ENCODE measurements at regions not wholly inside any gene's neighbourhood (a gene's known extent, or its start where the extent isn't known, plus 50 kb on each side); places are given as distances from the start of the nearest gene placed in this dataset.

DNA sequence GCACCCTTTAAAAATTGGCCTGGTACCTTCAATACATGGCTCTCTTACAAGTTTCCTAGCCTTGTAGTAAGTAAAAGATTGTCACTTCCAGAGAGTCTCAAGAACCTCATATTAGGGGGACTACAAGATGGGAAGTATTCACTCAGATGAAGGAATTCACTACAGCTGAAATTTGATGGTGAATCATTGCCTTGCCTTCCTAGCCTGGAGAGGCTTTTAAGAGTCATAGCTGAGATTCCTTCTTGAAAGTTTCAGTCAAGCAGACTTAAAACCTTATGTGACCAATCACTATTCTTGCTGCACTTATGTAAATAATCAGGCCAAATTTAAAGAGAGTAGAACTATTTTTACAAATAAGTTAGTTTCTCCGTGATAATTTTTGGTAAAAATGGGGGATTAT is 451.6 kb downstream of the TRHDE start:
- H3K4me1 Mint-ChIP-seq: no peaks in the 10 kb centered on the region

DNA sequence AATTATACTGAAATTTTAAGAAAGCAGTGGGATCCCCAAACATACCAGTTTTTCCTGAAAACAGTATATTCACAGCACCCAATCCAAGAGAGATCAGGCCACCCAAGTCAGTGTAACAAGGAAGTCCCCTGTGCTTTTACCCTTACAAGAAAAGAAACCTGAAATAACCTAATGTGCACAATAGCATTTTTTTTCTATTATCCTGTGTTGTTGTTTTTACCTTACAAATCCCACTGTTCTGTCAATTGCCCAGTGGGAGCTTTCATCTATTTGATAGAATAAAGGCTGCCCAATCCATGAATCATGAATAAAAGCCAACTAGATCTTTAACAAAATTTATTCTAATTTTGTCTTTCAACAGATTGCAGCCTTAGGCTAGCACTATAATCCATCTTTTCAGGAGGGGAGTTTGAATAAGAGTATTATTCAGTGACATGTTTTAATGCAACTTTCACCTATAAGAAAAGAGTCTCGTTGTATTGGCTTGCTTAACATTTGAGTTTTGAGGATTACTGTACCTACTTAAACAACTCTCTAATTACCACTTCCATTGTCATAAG is 457.4 kb downstream of the TRHDE start:
- intact Hi-C loops (cut with micrococcal nuclease): no loop called here

More for the DNA sequence above, 451.6 kb downstream of the TRHDE start:
- Histone ChIP-seq H3K9me3 (ENCODE audit: control insufficient read depth, insufficient read depth, low read length) (peaks cover 2% of the 10 kb centered on the region), H3K4me1 (ENCODE audit: control insufficient read depth, insufficient read depth, low read length) (no peaks in the 10 kb centered on the region), H3K4me3 (ENCODE audit: low read length) (no peak overlapping the region), H3K36me3 (ENCODE audit: control insufficient read depth, insufficient read depth, low read length) (no peaks in the 10 kb centered on the region), H3K27ac (ENCODE audit: low read length) (no peak overlapping the region), H3K27me3 (ENCODE audit: control insufficient read depth, insufficient read depth, low read length) (no peaks in the 10 kb centered on the region)
- TF ChIP-seq, protein P1, sequence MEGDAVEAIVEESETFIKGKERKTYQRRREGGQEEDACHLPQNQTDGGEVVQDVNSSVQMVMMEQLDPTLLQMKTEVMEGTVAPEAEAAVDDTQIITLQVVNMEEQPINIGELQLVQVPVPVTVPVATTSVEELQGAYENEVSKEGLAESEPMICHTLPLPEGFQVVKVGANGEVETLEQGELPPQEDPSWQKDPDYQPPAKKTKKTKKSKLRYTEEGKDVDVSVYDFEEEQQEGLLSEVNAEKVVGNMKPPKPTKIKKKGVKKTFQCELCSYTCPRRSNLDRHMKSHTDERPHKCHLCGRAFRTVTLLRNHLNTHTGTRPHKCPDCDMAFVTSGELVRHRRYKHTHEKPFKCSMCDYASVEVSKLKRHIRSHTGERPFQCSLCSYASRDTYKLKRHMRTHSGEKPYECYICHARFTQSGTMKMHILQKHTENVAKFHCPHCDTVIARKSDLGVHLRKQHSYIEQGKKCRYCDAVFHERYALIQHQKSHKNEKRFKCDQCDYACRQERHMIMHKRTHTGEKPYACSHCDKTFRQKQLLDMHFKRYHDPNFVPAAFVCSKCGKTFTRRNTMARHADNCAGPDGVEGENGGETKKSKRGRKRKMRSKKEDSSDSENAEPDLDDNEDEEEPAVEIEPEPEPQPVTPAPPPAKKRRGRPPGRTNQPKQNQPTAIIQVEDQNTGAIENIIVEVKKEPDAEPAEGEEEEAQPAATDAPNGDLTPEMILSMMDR (IDR thresholded peaks at IDR 0.05): no peak
- no peak overlapping the region for H3K4me3 Mint-ChIP-seq
- ATAC-seq (no peak), DNase-seq (no peak)
- no peaks in the 10 kb centered on the region for H3K27me3 Mint-ChIP-seq (ENCODE audit: low read depth in 2 of 2)
- WGBS (ENCODE audit: insufficient coverage): 80% methylated on average over 1 of the region's 1 CpG
- intact Hi-C loops (cut with micrococcal nuclease): no loop called here
- H3K9me3 Mint-ChIP-seq: peaks cover 2 to 10% of the 10 kb centered on the region in 2 donors
- no peak overlapping the region for H3K27ac Mint-ChIP-seq
- no peaks in the 10 kb centered on the region for H3K36me3 Mint-ChIP-seq

DNA sequence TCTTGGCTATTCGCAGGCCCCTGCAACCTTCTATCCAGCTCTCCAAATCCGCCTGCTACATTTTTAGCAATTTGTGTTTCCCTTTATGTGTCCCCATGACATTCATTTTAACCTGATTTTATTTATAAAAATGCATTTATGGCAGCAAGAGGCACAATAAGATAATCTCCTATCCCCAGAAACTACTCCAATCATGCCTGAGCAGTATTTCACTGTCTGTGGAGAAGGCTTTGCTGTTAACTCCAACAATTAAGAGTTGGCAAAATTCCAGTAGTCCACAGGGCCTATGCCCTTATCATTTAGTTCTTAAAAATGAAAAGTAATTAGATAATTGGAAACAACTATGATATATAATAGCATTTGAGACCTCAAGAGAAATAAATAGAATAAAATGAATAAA is 462.4 kb downstream of the TRHDE start:
- H3K27ac ChIP-seq (ENCODE audit: low read length): no peak overlapping the region
- DNase-seq: no peak
- Mint-ChIP-seq H3K4me1 (no peaks in the 10 kb centered on the region), H3K27ac (no peak overlapping the region), H3K9me3 (peaks cover 10 to 24% of the 10 kb centered on the region in 2 donors), H3K4me3 (no peak overlapping the region), H3K27me3 (ENCODE audit: low read depth in 2 of 2) (no peaks in the 10 kb centered on the region), H3K36me3 (no peaks in the 10 kb centered on the region)
- H3K36me3 ChIP-seq (ENCODE audit: control insufficient read depth, insufficient read depth, low read length): no peaks in the 10 kb centered on the region
- H3K4me1 ChIP-seq (ENCODE audit: control insufficient read depth, insufficient read depth, low read length): no peaks in the 10 kb centered on the region
- intact Hi-C loops (cut with micrococcal nuclease): no loop called here
- H3K4me3 ChIP-seq (ENCODE audit: low read length): no peak overlapping the region
- WGBS (ENCODE audit: insufficient coverage): 86% methylated on average over 2 of the region's 2 CpGs
- H3K27me3 ChIP-seq (ENCODE audit: control insufficient read depth, insufficient read depth, low read length): no peaks in the 10 kb centered on the region
- no peak for ATAC-seq
- no peaks in the 10 kb centered on the region for H3K9me3 ChIP-seq (ENCODE audit: control insufficient read depth, insufficient read depth, low read length)
- TF ChIP-seq, protein P1 (IDR thresholded peaks at IDR 0.05): no peak

More for the DNA sequence above, 457.4 kb downstream of the TRHDE start:
- Histone ChIP-seq H3K4me3 (ENCODE audit: low read length) (no peak overlapping the region), H3K9me3 (ENCODE audit: control insufficient read depth, insufficient read depth, low read length) (peaks cover 2% of the 10 kb centered on the region), H3K36me3 (ENCODE audit: control insufficient read depth, insufficient read depth, low read length) (no peaks in the 10 kb centered on the region), H3K27me3 (ENCODE audit: control insufficient read depth, insufficient read depth, low read length) (no peaks in the 10 kb centered on the region), H3K4me1 (ENCODE audit: control insufficient read depth, insufficient read depth, low read length) (no peaks in the 10 kb centered on the region), H3K27ac (ENCODE audit: low read length) (no peak overlapping the region)
- TF ChIP-seq, protein P1 (IDR thresholded peaks at IDR 0.05): no peak
- H3K9me3 Mint-ChIP-seq: peaks cover 14 to 25% of the 10 kb centered on the region in 2 donors
- ATAC-seq: no peak
- H3K27ac Mint-ChIP-seq: no peak overlapping the region
- no peaks in the 10 kb centered on the region for H3K4me1 Mint-ChIP-seq
- no peaks in the 10 kb centered on the region for H3K27me3 Mint-ChIP-seq (ENCODE audit: low read depth in 2 of 2)
- no peaks in the 10 kb centered on the region for H3K36me3 Mint-ChIP-seq
- H3K4me3 Mint-ChIP-seq: no peak overlapping the region
- DNase-seq: no peak
- WGBS (ENCODE audit: insufficient coverage): no CpG with 5 or more reads among the region's 1 CpG

DNA sequence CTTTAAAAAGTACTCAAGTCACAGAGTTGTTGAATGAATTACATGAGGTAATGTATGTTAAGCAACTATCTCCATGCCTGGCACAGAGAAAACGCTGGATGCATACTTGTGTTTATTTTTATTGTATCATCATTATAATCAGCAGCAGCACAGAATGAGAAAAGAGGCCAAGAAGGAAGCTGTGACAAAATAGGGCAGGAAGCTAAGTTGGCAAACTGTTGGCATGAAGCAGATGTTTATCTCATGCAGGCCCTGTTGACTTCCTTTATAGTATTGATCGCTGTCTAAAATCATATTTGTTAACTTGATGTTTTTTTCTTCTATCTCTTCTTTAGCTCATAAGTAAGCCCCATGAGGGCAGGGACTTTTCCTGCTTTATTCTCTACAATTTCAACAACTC is 466.6 kb downstream of the TRHDE start:
- TF ChIP-seq, protein P1 (IDR thresholded peaks at IDR 0.05): no peak
- Mint-ChIP-seq H3K9me3 (peaks cover 12 to 14% of the 10 kb centered on the region in 2 donors), H3K27me3 (ENCODE audit: low read depth in 2 of 2) (no peaks in the 10 kb centered on the region), H3K4me3 (no peak overlapping the region), H3K4me1 (no peaks in the 10 kb centered on the region), H3K36me3 (peaks cover 25% of the 10 kb centered on the region), H3K27ac (no peak overlapping the region)
- intact Hi-C loops (cut with micrococcal nuclease): no loop called here
- Histone ChIP-seq H3K9me3 (ENCODE audit: control insufficient read depth, insufficient read depth, low read length) (peaks cover 8% of the 10 kb centered on the region), H3K4me1 (ENCODE audit: control insufficient read depth, insufficient read depth, low read length) (no peaks in the 10 kb centered on the region), H3K27me3 (ENCODE audit: control insufficient read depth, insufficient read depth, low read length) (no peaks in the 10 kb centered on the region), H3K4me3 (ENCODE audit: low read length) (no peak overlapping the region), H3K27ac (ENCODE audit: low read length) (no peak overlapping the region), H3K36me3 (ENCODE audit: control insufficient read depth, insufficient read depth, low read length) (no peaks in the 10 kb centered on the region)
- WGBS (ENCODE audit: insufficient coverage): 17% methylated on average over 1 of the region's 2 CpGs
- ATAC-seq: no peak
- no peak for DNase-seq

Measured in natural killer cell (primary cell).